ENCODE measurements at regions not wholly inside any gene's neighbourhood (a gene's known extent, or its start where the extent isn't known, plus 50 kb on each side); places are given as distances from the start of the nearest gene placed in this dataset.
"Not testable (repeated sequence)": the region's sequence is repeated elsewhere in the genome, so short reads cannot be mapped to it uniquely, and the experiment has no call there.

DNA sequence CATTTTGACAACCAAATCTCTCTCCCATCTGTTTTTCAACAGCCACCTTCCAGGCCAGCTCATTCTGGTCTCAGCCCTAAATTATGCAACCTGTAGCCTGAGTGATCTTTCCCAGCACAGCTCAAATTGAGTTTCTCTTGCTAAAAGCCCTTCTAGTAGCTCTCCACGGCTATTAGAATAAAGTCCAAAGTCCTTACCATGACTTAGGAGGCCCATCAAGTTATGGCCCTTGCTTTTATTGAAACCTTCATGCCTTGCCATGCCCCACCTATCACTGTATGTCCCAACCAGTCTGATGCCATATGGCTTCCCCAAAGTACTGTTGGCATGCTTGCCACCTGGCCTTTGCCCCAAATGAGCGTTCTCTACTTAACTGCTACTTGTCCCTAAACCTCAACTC lies 303.5 kb upstream of the GADL1 start:
- TF ChIP-seq EP300 (IDR thresholded peaks at IDR 0.05): no peak
- no peak for TF ChIP-seq POLR2A (IDR thresholded peaks at IDR 0.05)
- TF ChIP-seq, protein P1, sequence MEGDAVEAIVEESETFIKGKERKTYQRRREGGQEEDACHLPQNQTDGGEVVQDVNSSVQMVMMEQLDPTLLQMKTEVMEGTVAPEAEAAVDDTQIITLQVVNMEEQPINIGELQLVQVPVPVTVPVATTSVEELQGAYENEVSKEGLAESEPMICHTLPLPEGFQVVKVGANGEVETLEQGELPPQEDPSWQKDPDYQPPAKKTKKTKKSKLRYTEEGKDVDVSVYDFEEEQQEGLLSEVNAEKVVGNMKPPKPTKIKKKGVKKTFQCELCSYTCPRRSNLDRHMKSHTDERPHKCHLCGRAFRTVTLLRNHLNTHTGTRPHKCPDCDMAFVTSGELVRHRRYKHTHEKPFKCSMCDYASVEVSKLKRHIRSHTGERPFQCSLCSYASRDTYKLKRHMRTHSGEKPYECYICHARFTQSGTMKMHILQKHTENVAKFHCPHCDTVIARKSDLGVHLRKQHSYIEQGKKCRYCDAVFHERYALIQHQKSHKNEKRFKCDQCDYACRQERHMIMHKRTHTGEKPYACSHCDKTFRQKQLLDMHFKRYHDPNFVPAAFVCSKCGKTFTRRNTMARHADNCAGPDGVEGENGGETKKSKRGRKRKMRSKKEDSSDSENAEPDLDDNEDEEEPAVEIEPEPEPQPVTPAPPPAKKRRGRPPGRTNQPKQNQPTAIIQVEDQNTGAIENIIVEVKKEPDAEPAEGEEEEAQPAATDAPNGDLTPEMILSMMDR (IDR thresholded peaks at IDR 0.05): no peak
- TF ChIP-seq POLR2AphosphoS5 (IDR thresholded peaks at IDR 0.05): no peak
- ATAC-seq: peak; percentile 62
- H3K4me3 ChIP-seq: no peak overlapping the region
- H3K27ac ChIP-seq: peak overlapping the region in 1 of 4 donors; percentile 37
- WGBS, 2 donors (ENCODE audit: low coverage in 1 of 2): 92% methylated on average over 2 of the region's 2 CpGs; no CpG with 5 or more reads in 1 of the 2 donors
- H3K36me3 ChIP-seq: no peaks in the 10 kb centered on the region
- H3K27me3 ChIP-seq: no peaks in the 10 kb centered on the region
- H3K4me1 ChIP-seq: peaks cover 0 to 7% (median 0%) of the 10 kb centered on the region in 3 donors
- H3K9me3 ChIP-seq: no peaks in the 10 kb centered on the region

DNA sequence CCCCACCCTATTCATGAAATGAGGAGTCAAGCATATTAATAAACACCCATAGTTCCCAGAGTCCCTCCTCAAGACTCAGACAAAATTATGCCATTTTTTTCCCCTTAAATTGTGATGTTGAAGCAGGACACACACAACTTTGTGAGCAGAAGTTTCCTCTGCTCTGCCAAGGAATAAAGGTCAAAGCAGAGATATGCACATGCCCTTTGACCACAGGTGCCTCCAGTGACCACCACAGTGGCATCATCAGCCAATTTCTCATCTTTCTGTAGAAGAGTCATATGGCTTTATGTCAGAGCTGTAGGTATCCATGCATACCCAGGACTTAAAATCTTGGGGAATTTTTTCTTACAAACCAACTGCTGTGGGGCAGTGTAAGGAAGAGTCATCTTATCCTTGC lies 304.4 kb upstream of the GADL1 start:
- Histone ChIP-seq H3K4me3 (no peak overlapping the region), H3K4me1 (peaks cover 0 to 7% (median 0%) of the 10 kb centered on the region in 3 donors), H3K27ac (no peak overlapping the region), H3K36me3 (no peaks in the 10 kb centered on the region), H3K9me3 (no peaks in the 10 kb centered on the region), H3K27me3 (no peaks in the 10 kb centered on the region)
- no peak for ATAC-seq
- TF ChIP-seq EP300 (IDR thresholded peaks at IDR 0.05) (no peak), POLR2AphosphoS5 (IDR thresholded peaks at IDR 0.05) (no peak), POLR2A (IDR thresholded peaks at IDR 0.05) (no peak)
- TF ChIP-seq, protein P1 (IDR thresholded peaks at IDR 0.05): no peak

DNA sequence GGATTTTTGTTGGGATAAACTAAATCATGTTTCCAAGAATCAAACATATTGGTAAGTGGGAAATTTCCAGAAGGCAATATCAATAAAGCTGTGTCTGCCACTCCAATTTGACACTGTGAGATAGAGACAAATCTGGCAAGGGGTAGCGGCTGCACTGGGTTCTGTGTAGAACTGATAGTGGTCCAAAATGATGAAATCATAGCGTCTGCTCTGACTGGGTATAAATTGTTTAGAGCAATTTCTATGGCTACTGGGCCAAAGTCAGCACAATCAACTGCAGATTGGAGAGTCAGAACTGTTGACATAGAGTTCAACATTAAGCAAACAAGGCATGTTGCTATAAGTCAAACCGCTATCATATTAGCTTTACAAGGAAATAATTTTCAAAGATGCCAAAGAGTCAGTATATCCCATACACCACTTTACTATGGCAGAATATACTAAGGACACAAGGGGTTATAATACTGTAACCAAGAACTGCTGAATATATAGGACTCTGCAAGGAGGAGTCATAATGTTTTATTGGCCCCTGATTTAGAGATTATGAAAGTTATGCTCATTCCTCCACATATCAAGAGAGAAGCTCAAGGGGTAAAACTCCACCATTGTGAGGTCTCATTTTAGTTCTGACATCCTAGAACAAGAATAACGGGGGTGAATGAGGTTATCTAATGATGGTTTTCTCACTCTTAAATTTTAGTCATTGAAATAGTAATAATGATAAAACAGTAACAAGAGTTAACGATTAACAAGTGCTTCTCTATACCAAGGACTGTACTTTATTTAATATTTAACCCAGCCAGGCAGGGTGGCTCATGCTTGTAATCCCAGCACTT lies 309.7 kb upstream of the GADL1 start:
- Histone ChIP-seq H3K4me3 (no peak overlapping the region), H3K4me1 (no peaks in the 10 kb centered on the region), H3K9me3 (no peaks in the 10 kb centered on the region), H3K36me3 (no peaks in the 10 kb centered on the region), H3K27ac (no peak overlapping the region), H3K27me3 (no peaks in the 10 kb centered on the region)
- 82 to 93% methylated on average over 5 of the region's 5 CpGs for WGBS, 2 donors (ENCODE audit: low coverage in 1 of 2)
- TF ChIP-seq EP300 (IDR thresholded peaks at IDR 0.05) (no peak), POLR2A (IDR thresholded peaks at IDR 0.05) (no peak), POLR2AphosphoS5 (IDR thresholded peaks at IDR 0.05) (no peak)
- TF ChIP-seq, protein P1 (IDR thresholded peaks at IDR 0.05): no peak
- no peak for ATAC-seq

DNA sequence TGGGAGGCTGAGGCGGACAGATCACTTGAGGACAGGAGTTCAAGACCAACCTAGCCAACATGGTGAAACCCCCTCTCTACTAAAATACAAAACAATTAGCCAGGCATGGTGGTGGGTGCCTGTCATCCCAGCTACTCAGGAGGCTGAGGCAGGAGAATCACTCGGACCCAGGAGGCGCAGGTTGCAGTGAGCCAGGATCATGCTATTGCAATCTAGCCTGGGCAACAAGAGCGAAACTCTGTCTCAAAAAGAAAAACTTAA lies 310.3 kb upstream of the GADL1 start:
- not testable (repeated sequence) for H3K4me1 ChIP-seq, H3K36me3 ChIP-seq, ATAC-seq, H3K27me3 ChIP-seq, H3K4me3 ChIP-seq, H3K9me3 ChIP-seq, H3K27ac ChIP-seq
- WGBS, 2 donors (ENCODE audit: low coverage in 1 of 2): 92 to 100% methylated on average over 4 of the region's 4 CpGs

DNA sequence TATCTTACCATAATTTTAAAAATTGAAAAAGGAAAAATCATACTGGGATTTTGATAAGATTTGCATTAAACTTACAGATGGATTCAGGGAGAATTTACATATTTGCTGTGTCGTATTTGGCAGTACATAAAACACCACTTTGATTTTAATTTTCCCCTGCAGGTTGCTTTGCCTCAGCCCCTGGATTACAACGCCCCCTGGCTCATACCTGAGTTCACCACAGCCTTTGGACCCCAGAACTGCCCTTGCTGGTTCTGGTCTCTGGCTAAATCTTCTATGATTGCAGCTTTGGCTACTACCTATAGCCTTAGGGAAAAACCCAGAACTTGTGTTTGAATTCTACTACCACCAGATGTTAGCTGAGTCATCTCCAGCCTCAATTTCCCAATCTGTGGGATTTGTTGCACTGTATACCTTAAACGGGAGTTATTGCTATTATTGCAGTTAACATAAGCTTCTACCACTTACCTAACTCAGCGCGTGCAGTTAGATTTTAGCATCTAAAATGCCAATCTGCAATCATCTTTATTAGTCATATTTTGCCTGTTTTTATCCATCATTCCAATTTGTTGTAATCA lies 315.7 kb upstream of the GADL1 start:
- no peaks in the 10 kb centered on the region for H3K9me3 ChIP-seq
- TF ChIP-seq POLR2A (IDR thresholded peaks at IDR 0.05) (no peak), POLR2AphosphoS5 (IDR thresholded peaks at IDR 0.05) (no peak), EP300 (IDR thresholded peaks at IDR 0.05) (no peak)
- TF ChIP-seq, protein P1 (IDR thresholded peaks at IDR 0.05): peak in 1 of 4 experiments; percentile 33
- H3K36me3 ChIP-seq: no peaks in the 10 kb centered on the region
- H3K4me3 ChIP-seq: no peak overlapping the region
- no peaks in the 10 kb centered on the region for H3K4me1 ChIP-seq
- no peak overlapping the region for H3K27ac ChIP-seq
- no peaks in the 10 kb centered on the region for H3K27me3 ChIP-seq
- 85 to 87% methylated on average over 5 of the region's 5 CpGs for WGBS, 2 donors (ENCODE audit: low coverage in 1 of 2)
- ATAC-seq: no peak
